Retinal pigment epithelial cell (primary cell): ENCODE measurements at regions not wholly inside any gene's neighbourhood (a gene's known extent, or its start where the extent isn't known, plus 50 kb on each side); places are given as distances from the start of the nearest gene placed in this dataset.

Source experiments
- DNase-seq: peaks from one replicate; pipeline ENCODE4 v3.0.0-alpha.2; 2010; ENCODE audit warnings: low read depth
- H3K4me3 ChIP-seq: 2 replicates; pipeline ENCODE4 v1.5.1; 2011; ENCODE audit warnings: mild to moderate bottlenecking, low read length, control low read depth, moderate library complexity
- CTCF ChIP-seq: conservative IDR thresholded peaks from 2 replicates; pipeline ENCODE4 v1.5.1; 2011; ENCODE audit warnings: low read depth, low read length, control low read depth, inconsistent platforms

- H3K4me3 ChIP-seq = no peak overlapping the region
- TF ChIP-seq CTCF = no peak
- DNase-seq = no peak
Observed at GRCh38 chrX:147680251-147680650, 231.5 kb upstream of the FMR1 start.

GRCh38 chrX:147693511-147693910, 218.2 kb upstream of the FMR1 start:
- DNase-seq = no peak
- no peak for TF ChIP-seq CTCF
- no peak overlapping the region for H3K4me3 ChIP-seq

- no peak for DNase-seq
- no peak for TF ChIP-seq CTCF
- H3K4me3 ChIP-seq = no peak overlapping the region
Observed at GRCh38 chrX:147699061-147699460, 212.7 kb upstream of the FMR1 start.

- TF ChIP-seq CTCF = no peak
- no peak for DNase-seq
- no peak overlapping the region for H3K4me3 ChIP-seq
Observed at GRCh38 chrX:147710301-147710700, 201.4 kb upstream of the FMR1 start.

- no peak overlapping the region for H3K4me3 ChIP-seq
- no peak for DNase-seq
- no peak for TF ChIP-seq CTCF
Observed at GRCh38 chrX:147733369-147733768, 178.3 kb upstream of the FMR1 start.

- no peak overlapping the region for H3K4me3 ChIP-seq
- TF ChIP-seq CTCF = no peak
- no peak for DNase-seq
Observed at GRCh38 chrX:147735364-147735763, 176.4 kb upstream of the FMR1 start.

GRCh38 chrX:147736045-147736444, 175.7 kb upstream of the FMR1 start:
- TF ChIP-seq CTCF = no peak
- DNase-seq = no peak
- H3K4me3 ChIP-seq = no peak overlapping the region
